ENCODE measurements at regions not wholly inside any gene's neighbourhood (a gene's known extent, or its start where the extent isn't known, plus 50 kb on each side); places are given as distances from the start of the nearest gene placed in this dataset.

DNA sequence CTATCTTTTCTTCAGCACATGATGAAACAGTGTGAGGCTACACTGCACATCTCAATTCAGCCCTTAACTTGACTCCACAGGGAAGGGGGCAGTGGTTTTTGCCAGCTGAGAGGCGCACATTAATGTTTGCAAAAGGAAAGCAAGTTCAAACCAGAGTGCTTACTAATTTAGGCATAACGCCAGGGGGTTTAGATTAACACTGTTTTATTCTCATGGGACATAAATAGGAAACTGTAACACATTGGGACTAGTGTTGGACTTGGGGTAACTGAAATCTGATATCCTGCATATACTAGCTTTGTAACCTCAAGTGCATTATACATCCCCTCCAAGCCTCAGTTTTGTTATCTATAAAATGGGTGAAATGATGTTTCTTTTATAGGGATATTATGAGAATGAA, 821.2 kb upstream of the ID2 start:
- ChIA-PET CTCF (no interaction called here), POLR2A (no interaction called here)
- no peaks in the 10 kb centered on the region for H3K4me1 ChIP-seq (ENCODE audit: control insufficient read depth, insufficient read depth, low read length)
- no peak overlapping the region for H3K4me3 ChIP-seq (ENCODE audit: low read depth, low read length)
- H3K27ac ChIP-seq (ENCODE audit: extremely low read depth, low read depth, low read length) = no peak overlapping the region
- H3K9me3 ChIP-seq (ENCODE audit: control insufficient read depth, insufficient read depth, low read depth, low read length) = no peaks in the 10 kb centered on the region
- TF ChIP-seq ZNF404 (tag by site-specific recombination; IDR thresholded peaks at IDR 0.05) (no peak), ZNF266 (tag by site-specific recombination; IDR thresholded peaks at IDR 0.05; ENCODE audit: low read depth) (no peak), ZNF510 (tag by site-specific recombination; IDR thresholded peaks at IDR 0.05; ENCODE audit: insufficient replicate concordance) (no peak), ZNF473 (tag by site-specific recombination; IDR thresholded peaks at IDR 0.05) (no peak), ZNF76 (tag by site-specific recombination; IDR thresholded peaks at IDR 0.05; ENCODE audit: borderline replicate concordance, low read depth) (no peak)
- TF ChIP-seq, protein P1, sequence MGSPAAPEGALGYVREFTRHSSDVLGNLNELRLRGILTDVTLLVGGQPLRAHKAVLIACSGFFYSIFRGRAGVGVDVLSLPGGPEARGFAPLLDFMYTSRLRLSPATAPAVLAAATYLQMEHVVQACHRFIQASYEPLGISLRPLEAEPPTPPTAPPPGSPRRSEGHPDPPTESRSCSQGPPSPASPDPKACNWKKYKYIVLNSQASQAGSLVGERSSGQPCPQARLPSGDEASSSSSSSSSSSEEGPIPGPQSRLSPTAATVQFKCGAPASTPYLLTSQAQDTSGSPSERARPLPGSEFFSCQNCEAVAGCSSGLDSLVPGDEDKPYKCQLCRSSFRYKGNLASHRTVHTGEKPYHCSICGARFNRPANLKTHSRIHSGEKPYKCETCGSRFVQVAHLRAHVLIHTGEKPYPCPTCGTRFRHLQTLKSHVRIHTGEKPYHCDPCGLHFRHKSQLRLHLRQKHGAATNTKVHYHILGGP (tag by site-specific recombination; IDR thresholded peaks at IDR 0.05) = no peak
- H3K36me3 ChIP-seq (ENCODE audit: control insufficient read depth in 2 of 2, insufficient read depth in 1 of 2, low read length in 2 of 2) = no peaks in the 10 kb centered on the region

DNA sequence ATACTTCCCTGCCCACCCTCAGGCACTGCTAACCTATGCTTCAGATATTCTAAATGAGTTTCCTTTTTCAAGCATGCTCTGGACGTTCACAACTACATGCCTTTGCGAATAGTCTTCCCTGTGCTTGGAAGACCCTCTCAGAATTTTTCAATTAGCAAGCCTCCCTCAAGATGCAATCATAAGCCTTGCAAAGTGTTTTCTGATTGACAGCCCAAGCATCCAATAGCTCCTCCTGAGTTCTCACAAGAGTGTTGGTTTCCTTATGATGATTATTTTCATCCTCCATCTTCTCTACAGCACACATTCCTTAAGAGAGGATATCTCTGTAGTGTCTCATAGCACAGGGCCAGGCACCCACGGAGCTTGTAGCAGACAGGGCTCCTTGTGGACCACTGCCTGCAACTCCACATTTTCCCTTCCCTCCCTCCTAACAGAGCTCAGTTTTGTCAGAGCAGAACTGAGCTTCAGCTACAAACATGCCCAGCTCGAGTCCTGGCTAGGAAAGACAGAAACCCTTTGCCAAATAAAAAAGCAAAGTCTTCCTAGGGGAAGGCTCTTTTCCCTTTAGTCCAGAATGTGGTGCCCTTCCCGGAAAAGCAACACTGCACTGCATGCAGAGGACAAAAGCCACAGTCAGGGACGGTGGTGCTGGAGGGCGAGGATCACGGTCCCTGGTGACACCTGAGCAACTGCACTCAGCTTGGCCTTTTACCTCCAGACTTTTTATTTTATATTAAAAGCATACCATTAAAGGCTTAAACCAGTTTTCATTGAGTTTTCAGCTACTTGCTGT, 819.8 kb upstream of the ID2 start:
- Histone ChIP-seq H3K9me3 (ENCODE audit: control insufficient read depth, insufficient read depth, low read depth, low read length) (no peaks in the 10 kb centered on the region), H3K27ac (ENCODE audit: extremely low read depth, low read depth, low read length) (no peak overlapping the region), H3K4me1 (ENCODE audit: control insufficient read depth, insufficient read depth, low read length) (no peaks in the 10 kb centered on the region), H3K4me3 (ENCODE audit: low read depth, low read length) (no peak overlapping the region), H3K36me3 (ENCODE audit: control insufficient read depth in 2 of 2, insufficient read depth in 1 of 2, low read length in 2 of 2) (no peaks in the 10 kb centered on the region)
- POLR2A ChIA-PET = no interaction called here
- TF ChIP-seq MZF1 (tag by site-specific recombination; IDR thresholded peaks at IDR 0.05; ENCODE audit: borderline replicate concordance) = no peak
- no peak for TF ChIP-seq FEZF1 (tag by site-specific recombination; IDR thresholded peaks at IDR 0.05)
- TF ChIP-seq, protein P2, sequence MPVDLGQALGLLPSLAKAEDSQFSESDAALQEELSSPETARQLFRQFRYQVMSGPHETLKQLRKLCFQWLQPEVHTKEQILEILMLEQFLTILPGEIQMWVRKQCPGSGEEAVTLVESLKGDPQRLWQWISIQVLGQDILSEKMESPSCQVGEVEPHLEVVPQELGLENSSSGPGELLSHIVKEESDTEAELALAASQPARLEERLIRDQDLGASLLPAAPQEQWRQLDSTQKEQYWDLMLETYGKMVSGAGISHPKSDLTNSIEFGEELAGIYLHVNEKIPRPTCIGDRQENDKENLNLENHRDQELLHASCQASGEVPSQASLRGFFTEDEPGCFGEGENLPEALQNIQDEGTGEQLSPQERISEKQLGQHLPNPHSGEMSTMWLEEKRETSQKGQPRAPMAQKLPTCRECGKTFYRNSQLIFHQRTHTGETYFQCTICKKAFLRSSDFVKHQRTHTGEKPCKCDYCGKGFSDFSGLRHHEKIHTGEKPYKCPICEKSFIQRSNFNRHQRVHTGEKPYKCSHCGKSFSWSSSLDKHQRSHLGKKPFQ (tag by site-specific recombination; IDR thresholded peaks at IDR 0.05) = no peak
- TF ChIP-seq, protein P3, sequence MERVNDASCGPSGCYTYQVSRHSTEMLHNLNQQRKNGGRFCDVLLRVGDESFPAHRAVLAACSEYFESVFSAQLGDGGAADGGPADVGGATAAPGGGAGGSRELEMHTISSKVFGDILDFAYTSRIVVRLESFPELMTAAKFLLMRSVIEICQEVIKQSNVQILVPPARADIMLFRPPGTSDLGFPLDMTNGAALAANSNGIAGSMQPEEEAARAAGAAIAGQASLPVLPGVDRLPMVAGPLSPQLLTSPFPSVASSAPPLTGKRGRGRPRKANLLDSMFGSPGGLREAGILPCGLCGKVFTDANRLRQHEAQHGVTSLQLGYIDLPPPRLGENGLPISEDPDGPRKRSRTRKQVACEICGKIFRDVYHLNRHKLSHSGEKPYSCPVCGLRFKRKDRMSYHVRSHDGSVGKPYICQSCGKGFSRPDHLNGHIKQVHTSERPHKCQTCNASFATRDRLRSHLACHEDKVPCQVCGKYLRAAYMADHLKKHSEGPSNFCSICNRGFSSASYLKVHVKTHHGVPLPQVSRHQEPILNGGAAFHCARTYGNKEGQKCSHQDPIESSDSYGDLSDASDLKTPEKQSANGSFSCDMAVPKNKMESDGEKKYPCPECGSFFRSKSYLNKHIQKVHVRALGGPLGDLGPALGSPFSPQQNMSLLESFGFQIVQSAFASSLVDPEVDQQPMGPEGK (tag by site-specific recombination; IDR thresholded peaks at IDR 0.05) = no peak
- CTCF ChIA-PET = no interaction called here

DNA sequence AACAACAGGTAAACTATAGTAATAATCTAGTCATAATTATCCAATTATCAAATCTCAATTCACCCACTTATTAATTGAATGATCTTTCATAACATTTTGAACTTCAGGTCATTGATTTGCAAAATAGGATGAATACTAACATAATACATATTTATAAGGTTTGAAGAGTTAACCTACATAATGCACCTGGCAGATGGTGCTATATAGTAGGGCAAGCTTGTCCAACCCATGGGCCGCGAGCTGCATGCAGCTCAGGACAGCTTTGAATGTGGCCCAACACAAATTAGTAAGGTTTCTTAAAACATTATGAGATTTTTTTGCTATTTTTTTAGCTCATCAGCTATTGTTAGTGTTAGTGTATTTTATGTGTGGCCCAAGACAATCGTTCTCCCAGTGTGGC, 815.8 kb upstream of the ID2 start:
- ChIA-PET CTCF (interaction anchor here (0.6 kb wide), 1 partner anchor 48 kb away, joined by 3 read pairs; no protein-coding TSS in a partner anchor), POLR2A (no interaction called here)
- no peak overlapping the region for H3K4me3 ChIP-seq (ENCODE audit: low read depth, low read length)

More for the DNA sequence above, 815.8 kb upstream of the ID2 start:
- no peaks in the 10 kb centered on the region for H3K4me1 ChIP-seq (ENCODE audit: control insufficient read depth, insufficient read depth, low read length)
- no peak overlapping the region for H3K27ac ChIP-seq (ENCODE audit: extremely low read depth, low read depth, low read length)
- H3K36me3 ChIP-seq (ENCODE audit: control insufficient read depth in 2 of 2, insufficient read depth in 1 of 2, low read length in 2 of 2) = no peaks in the 10 kb centered on the region
- H3K9me3 ChIP-seq (ENCODE audit: control insufficient read depth, insufficient read depth, low read depth, low read length) = no peaks in the 10 kb centered on the region
- TF ChIP-seq MZF1 (tag by site-specific recombination; IDR thresholded peaks at IDR 0.05; ENCODE audit: borderline replicate concordance) (no peak), ZNF140 (tag by site-specific recombination; IDR thresholded peaks at IDR 0.05) (no peak), ZNF530 (tag by site-specific recombination; IDR thresholded peaks at IDR 0.05; ENCODE audit: low read depth) (no peak), TRIM28 (IDR thresholded peaks at IDR 0.05; ENCODE audit: borderline replicate concordance, low read length) (no peak), ZNF221 (tag by site-specific recombination; IDR thresholded peaks at IDR 0.05; ENCODE audit: borderline replicate concordance) (no peak), ZNF112 (tag by site-specific recombination; IDR thresholded peaks at IDR 0.05) (no peak), ZXDB (tag by site-specific recombination; IDR thresholded peaks at IDR 0.05) (no peak), ZNF514 (tag by site-specific recombination; IDR thresholded peaks at IDR 0.05) (no peak)
- TF ChIP-seq, protein P4, sequence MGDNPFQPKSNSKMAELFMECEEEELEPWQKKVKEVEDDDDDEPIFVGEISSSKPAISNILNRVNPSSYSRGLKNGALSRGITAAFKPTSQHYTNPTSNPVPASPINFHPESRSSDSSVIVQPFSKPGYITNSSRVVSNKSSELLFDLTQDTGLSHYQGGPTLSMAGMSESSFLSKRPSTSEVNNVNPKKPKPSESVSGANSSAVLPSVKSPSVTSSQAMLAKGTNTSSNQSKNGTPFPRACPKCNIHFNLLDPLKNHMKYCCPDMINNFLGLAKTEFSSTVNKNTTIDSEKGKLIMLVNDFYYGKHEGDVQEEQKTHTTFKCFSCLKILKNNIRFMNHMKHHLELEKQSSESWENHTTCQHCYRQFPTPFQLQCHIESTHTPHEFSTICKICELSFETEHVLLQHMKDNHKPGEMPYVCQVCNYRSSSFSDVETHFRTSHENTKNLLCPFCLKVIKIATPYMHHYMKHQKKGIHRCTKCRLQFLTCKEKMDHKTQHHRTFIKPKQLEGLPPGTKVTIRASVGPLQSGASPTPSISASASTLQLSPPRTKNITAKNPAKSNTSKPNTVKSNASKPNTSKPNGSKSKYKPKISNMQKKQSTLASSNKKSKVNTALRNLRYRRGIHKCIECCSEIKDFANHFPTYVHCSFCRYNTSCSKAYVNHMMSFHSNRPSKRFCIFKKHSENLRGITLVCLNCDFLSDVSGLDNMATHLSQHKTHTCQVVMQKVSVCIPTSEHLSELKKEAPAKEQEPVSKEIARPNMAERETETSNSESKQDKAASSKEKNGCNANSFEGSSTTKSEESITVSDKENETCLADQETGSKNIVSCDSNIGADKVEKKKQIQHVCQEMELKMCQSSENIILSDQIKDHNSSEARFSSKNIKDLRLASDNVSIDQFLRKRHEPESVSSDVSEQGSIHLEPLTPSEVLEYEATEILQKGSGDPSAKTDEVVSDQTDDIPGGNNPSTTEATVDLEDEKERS (tag by site-specific recombination; IDR thresholded peaks at IDR 0.05) = no peak
- TF ChIP-seq, protein P5, sequence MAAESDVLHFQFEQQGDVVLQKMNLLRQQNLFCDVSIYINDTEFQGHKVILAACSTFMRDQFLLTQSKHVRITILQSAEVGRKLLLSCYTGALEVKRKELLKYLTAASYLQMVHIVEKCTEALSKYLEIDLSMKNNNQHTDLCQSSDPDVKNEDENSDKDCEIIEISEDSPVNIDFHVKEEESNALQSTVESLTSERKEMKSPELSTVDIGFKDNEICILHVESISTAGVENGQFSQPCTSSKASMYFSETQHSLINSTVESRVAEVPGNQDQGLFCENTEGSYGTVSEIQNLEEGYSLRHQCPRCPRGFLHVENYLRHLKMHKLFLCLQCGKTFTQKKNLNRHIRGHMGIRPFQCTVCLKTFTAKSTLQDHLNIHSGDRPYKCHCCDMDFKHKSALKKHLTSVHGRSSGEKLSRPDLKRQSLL (tag by site-specific recombination; IDR thresholded peaks at IDR 0.05) = no peak
